CD4-positive, alpha-beta memory T cell (primary cell): ENCODE measurements at regions not wholly inside any gene's neighbourhood (a gene's known extent, or its start where the extent isn't known, plus 50 kb on each side); places are given as distances from the start of the nearest gene placed in this dataset.
"Not testable (repeated sequence)": the region's sequence is repeated elsewhere in the genome, so short reads cannot be mapped to it uniquely, and the experiment has no call there.

Source experiments
- CTCF ChIA-PET: fragments of 350-600 bp; sonication (Branson Sonifier 250); formaldehyde crosslinking; loops from one replicate; lab custom pipeline; 2021; ENCODE audit warnings: inconsistent platforms; ENCODE audit not compliant: partially characterized antibody; lab: Charles Lee
- POLR2A ChIA-PET: fragments of 350-600 bp; sonication (Branson Sonifier 250); formaldehyde crosslinking; loops from one replicate; lab custom pipeline; 2021; ENCODE audit not compliant: partially characterized antibody; lab: Charles Lee
- DNase-seq, 5 donors: peaks; one replicate each; pipeline versions ENCODE4 v3.0.0 to v3.0.0-alpha.2; 2020 to 2022; ENCODE audit warnings: mixed read lengths in 1 of 5
- H3K27ac ChIP-seq: one replicate; pipeline ENCODE4 v1.7.0; 2013; ENCODE audit warnings: low read depth, low read length
- H3K27me3 ChIP-seq: 2 replicates; pipeline ENCODE4 v1.7.0; 2013; ENCODE audit warnings: mild to moderate bottlenecking, low read length, moderate library complexity; ENCODE audit not compliant: insufficient read depth
- H3K36me3 ChIP-seq: 2 replicates; pipeline ENCODE4 v1.7.0; 2013; ENCODE audit warnings: mild to moderate bottlenecking, low read length, moderate library complexity; ENCODE audit not compliant: insufficient read depth
- H3K4me1 ChIP-seq: 2 replicates; pipeline ENCODE4 v1.7.0; 2013; ENCODE audit warnings: mild to moderate bottlenecking, low read length, moderate library complexity; ENCODE audit not compliant: insufficient read depth
- H3K4me3 ChIP-seq, 2 donors: one replicate each; pipeline ENCODE4 v1.7.0; 2013; ENCODE audit warnings: low read length in 2 of 2, mild to moderate bottlenecking in 1 of 2
- H3K9me3 ChIP-seq, 2 donors: one replicate each; pipeline ENCODE4 v1.7.0; 2013; ENCODE audit warnings: low read length in 2 of 2, control low read depth in 1 of 2; ENCODE audit not compliant: control insufficient read depth in 1 of 2
- H3K27ac Mint-ChIP-seq, 7 donors: one replicate each; pipeline ENCODE4 v1.8.0; 2020 to 2021; ENCODE audit warnings: mixed read lengths in 7 of 7, mild to moderate bottlenecking in 6 of 7, inconsistent platforms in 3 of 7, moderate library complexity in 3 of 7
- H3K27me3 Mint-ChIP-seq, 2 donors: one replicate each; pipeline ENCODE4 v1.8.0; 2020 to 2021; ENCODE audit warnings: mixed read lengths in 2 of 2
- H3K36me3 Mint-ChIP-seq, 2 donors: one replicate each; pipeline ENCODE4 v1.8.0; 2020 to 2021; ENCODE audit warnings: mixed read lengths in 2 of 2, inconsistent platforms in 1 of 2, mild to moderate bottlenecking in 1 of 2
- H3K4me1 Mint-ChIP-seq, 4 donors: one replicate each; pipeline ENCODE4 v1.8.0; 2020 to 2021; ENCODE audit warnings: mixed read lengths in 4 of 4, mild to moderate bottlenecking in 1 of 4
- H3K4me3 Mint-ChIP-seq, 8 donors: one replicate each; pipeline ENCODE4 v1.8.0; 2020 to 2021; ENCODE audit warnings: mixed read lengths in 8 of 8, mild to moderate bottlenecking in 7 of 8, moderate library complexity in 6 of 8, inconsistent platforms in 3 of 8
- H3K9me3 Mint-ChIP-seq, 8 donors: one replicate each; pipeline ENCODE4 v1.8.0; 2020 to 2021; ENCODE audit warnings: mixed read lengths in 8 of 8, mild to moderate bottlenecking in 5 of 8, inconsistent platforms in 3 of 8, moderate library complexity in 1 of 8
- intact Hi-C: fragments of 100-400 bp; cut with micrococcal nuclease; formaldehyde crosslinking; loops from one replicate; pipeline ENCODE4 v1.15.1; 2023

GRCh38 chrX:3820167-3820566 is 106.7 kb upstream of the PRKX start:
- DNase-seq: no peak
- Histone ChIP-seq H3K9me3 (no peaks in the 10 kb centered on the region), H3K27me3 (no peaks in the 10 kb centered on the region), H3K4me1 (peaks cover 5% of the 10 kb centered on the region), H3K4me3 (no peak overlapping the region), H3K27ac (no peak overlapping the region), H3K36me3 (no peaks in the 10 kb centered on the region)
- peak overlapping the region in 3 of 7 donors; percentile 3 to 66 (median 47) for H3K27ac Mint-ChIP-seq
- CTCF ChIA-PET: no interaction called here
- no peaks in the 10 kb centered on the region for H3K27me3 Mint-ChIP-seq
- no peaks in the 10 kb centered on the region for H3K9me3 Mint-ChIP-seq
- intact Hi-C loops: no loop called here
- H3K36me3 Mint-ChIP-seq: peaks cover 15 to 21% of the 10 kb centered on the region in 2 donors
- H3K4me3 Mint-ChIP-seq: no peak overlapping the region
- peaks cover 1 to 14% (median 10%) of the 10 kb centered on the region in 4 donors for H3K4me1 Mint-ChIP-seq
- POLR2A ChIA-PET: no interaction called here

GRCh38 chrX:3817480-3817879 is 104.0 kb upstream of the PRKX start:
- H3K4me1 ChIP-seq, H3K27ac ChIP-seq, intact Hi-C loops, CTCF ChIA-PET, H3K9me3 Mint-ChIP-seq, H3K27me3 Mint-ChIP-seq, H3K9me3 ChIP-seq, POLR2A ChIA-PET, H3K27me3 ChIP-seq, DNase-seq, H3K4me3 ChIP-seq, H3K36me3 ChIP-seq: not testable (repeated sequence)
- Mint-ChIP-seq H3K4me1 (peaks cover 1 to 29% (median 14%) of the 10 kb centered on the region in 4 donors), H3K4me3 (peak overlapping the region in 3 of 8 donors; percentile 17 to 35 (median 29)), H3K36me3 (peaks cover 12 to 14% of the 10 kb centered on the region in 2 donors), H3K27ac (peak overlapping the region in 6 of 7 donors; percentile 36 to 87 (median 82))

DNA sequence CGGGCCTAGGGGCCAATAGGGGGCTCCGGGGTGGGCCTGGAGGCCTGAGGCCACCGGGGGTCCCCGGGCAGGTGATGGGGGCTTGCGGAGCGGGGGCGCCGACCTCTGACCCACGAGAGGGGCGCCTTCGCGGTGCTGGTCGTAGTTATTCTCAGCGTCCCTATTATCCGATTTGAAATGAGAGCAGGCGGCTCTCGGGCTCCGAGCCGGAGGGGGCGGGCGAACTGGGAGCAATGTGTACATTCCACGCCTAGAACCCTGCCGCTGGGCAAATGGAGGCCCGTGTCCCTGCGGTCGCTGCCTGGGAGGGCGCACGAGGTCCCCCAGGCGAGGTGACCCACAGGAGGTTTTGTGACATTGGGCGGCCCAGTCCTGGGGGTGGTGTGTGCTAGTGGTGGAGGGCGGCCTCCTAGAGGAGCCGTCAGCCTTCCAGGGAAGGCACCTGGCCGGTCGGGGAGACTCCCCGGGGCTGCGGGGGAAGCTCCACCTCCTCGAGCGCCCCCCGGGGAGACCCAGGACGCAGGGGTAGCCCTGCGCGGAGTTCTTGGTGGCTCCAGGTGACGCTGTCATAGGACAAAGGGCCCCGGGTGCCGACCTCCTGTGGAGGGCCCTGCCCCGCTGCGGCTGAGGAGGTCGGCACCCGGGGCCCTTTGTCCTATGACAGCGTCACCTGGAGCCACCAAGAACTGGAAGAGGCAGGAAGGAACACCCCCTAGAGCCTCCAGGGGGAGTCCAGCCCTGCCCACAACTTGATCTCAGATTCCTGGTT is 102.6 kb upstream of the PRKX start:
- POLR2A ChIA-PET: interaction anchor here (1.1 to 1.4 kb wide), 3 partner anchors 72 to 116 kb away, joined by 3 to 5 read pairs (median 3); partner anchors contain the start of gene PRKX

GRCh38 chrX:3811331-3812311 is 98.2 kb upstream of the PRKX start:
- H3K9me3 Mint-ChIP-seq: no peaks in the 10 kb centered on the region
- CTCF ChIA-PET: interaction anchor here (0.8 to 1.5 kb wide), 9 partner anchors 10 to 165 kb away, joined by 3 to 28 read pairs (median 3); partner anchors contain the start of gene PRKX
- intact Hi-C loops: loop anchor here (1.0 kb wide), 2 partner anchors 98 to 160 kb away; partner anchors contain the start of gene PRKX
- peak overlapping the region; percentile 33 to 87 (median 54) for H3K27ac Mint-ChIP-seq
- H3K27me3 Mint-ChIP-seq: peaks cover 2 to 6% of the 10 kb centered on the region in 2 donors
- peaks cover 5 to 34% (median 16%) of the 10 kb centered on the region in 4 donors for H3K4me1 Mint-ChIP-seq
- Histone ChIP-seq H3K4me1 (peaks cover 12% of the 10 kb centered on the region), H3K36me3 (no peaks in the 10 kb centered on the region), H3K27ac (no peak overlapping the region), H3K4me3 (no peak overlapping the region), H3K27me3 (no peaks in the 10 kb centered on the region), H3K9me3 (no peaks in the 10 kb centered on the region)
- H3K4me3 Mint-ChIP-seq: peak overlapping the region; percentile 21 to 83 (median 75)
- peak; percentile 48 to 75 (median 70) for DNase-seq
- POLR2A ChIA-PET: interaction anchor here (0.6 to 0.7 kb wide), 2 partner anchors 96 to 160 kb away, joined by 3 read pairs; no protein-coding TSS in a partner anchor
- peaks cover 0 to 4% of the 10 kb centered on the region in 2 donors for H3K36me3 Mint-ChIP-seq

More for the DNA sequence above, 102.6 kb upstream of the PRKX start:
- H3K4me3 ChIP-seq: peak overlapping the region in 1 of 2 donors; percentile 45
- DNase-seq: peak; percentile 22 to 49 (median 24)
- H3K4me3 Mint-ChIP-seq: peak overlapping the region; percentile 72 to 97 (median 85)
- intact Hi-C loops: no loop called here
- CTCF ChIA-PET: no interaction called here
- H3K27me3 ChIP-seq: no peaks in the 10 kb centered on the region
- peaks cover 0 to 1% of the 10 kb centered on the region in 2 donors for H3K27me3 Mint-ChIP-seq
- H3K9me3 ChIP-seq: no peaks in the 10 kb centered on the region
- H3K27ac ChIP-seq: peak overlapping the region; percentile 66
- H3K36me3 ChIP-seq: no peaks in the 10 kb centered on the region
- H3K4me1 Mint-ChIP-seq: peaks cover 6 to 43% (median 23%) of the 10 kb centered on the region in 4 donors
- peaks cover 15% of the 10 kb centered on the region for H3K4me1 ChIP-seq
- no peaks in the 10 kb centered on the region for H3K9me3 Mint-ChIP-seq
- peaks cover 9 to 10% of the 10 kb centered on the region in 2 donors for H3K36me3 Mint-ChIP-seq
- peak overlapping the region; percentile 72 to 89 (median 84) for H3K27ac Mint-ChIP-seq

DNA sequence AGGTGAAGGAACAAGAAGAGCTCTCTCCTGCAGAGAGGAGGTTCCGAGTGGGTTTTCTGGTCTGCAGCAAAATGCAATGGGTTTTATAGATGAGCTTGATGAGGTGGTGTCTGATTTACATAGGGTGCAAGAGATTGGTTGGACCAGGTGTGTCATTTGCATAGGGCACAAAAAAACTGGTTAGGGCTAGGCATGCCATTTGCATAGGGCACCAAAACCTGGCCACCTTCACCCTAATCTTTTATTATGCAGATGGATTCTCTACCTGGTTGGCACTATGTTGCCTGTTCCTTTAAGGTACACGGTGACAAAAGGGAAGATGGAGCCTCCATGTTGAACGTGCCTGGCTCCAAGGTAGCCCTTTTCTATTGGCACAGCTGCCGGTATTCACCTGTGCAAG is 94.5 kb upstream of the PRKX start:
- POLR2A ChIA-PET: no interaction called here
- Histone ChIP-seq H3K27me3 (no peaks in the 10 kb centered on the region), H3K4me3 (no peak overlapping the region), H3K36me3 (no peaks in the 10 kb centered on the region), H3K9me3 (no peaks in the 10 kb centered on the region), H3K4me1 (peaks cover 9% of the 10 kb centered on the region), H3K27ac (no peak overlapping the region)
- Mint-ChIP-seq H3K9me3 (no peaks in the 10 kb centered on the region), H3K27ac (no peak overlapping the region), H3K4me1 (peaks cover 5 to 21% (median 9%) of the 10 kb centered on the region in 4 donors), H3K27me3 (peaks cover 2 to 6% of the 10 kb centered on the region in 2 donors), H3K4me3 (no peak overlapping the region), H3K36me3 (no peaks in the 10 kb centered on the region)
- CTCF ChIA-PET: no interaction called here
- intact Hi-C loops: no loop called here
- DNase-seq: no peak

GRCh38 chrX:3806630-3807029 is 93.2 kb upstream of the PRKX start:
- Mint-ChIP-seq H3K4me1 (peaks cover 2 to 9% (median 3%) of the 10 kb centered on the region in 4 donors), H3K4me3 (no peak overlapping the region), H3K9me3 (no peaks in the 10 kb centered on the region), H3K27ac (no peak overlapping the region), H3K36me3 (no peaks in the 10 kb centered on the region), H3K27me3 (peaks cover 2 to 6% of the 10 kb centered on the region in 2 donors)
- H3K9me3 ChIP-seq: no peaks in the 10 kb centered on the region
- intact Hi-C loops: no loop called here
- no peaks in the 10 kb centered on the region for H3K27me3 ChIP-seq
- peaks cover 3% of the 10 kb centered on the region for H3K4me1 ChIP-seq
- POLR2A ChIA-PET: no interaction called here
- DNase-seq: no peak
- CTCF ChIA-PET: no interaction called here
- H3K4me3 ChIP-seq: no peak overlapping the region
- no peaks in the 10 kb centered on the region for H3K36me3 ChIP-seq
- no peak overlapping the region for H3K27ac ChIP-seq
